Testis (tissue), 2 donors: ENCODE measurements at regions not wholly inside any gene's neighbourhood (a gene's known extent, or its start where the extent isn't known, plus 50 kb on each side); places are given as distances from the start of the nearest gene placed in this dataset.

Experiments used
- CTCF ChIP-seq, 3 experiments: fragments of 450-650 bp in 2 of 3; fragments of 200-600 bp in 1 of 3; sonication (generic) in 1 of 3; IDR thresholded peaks; one replicate each; pipeline ENCODE4 v1.5.1; 2016 to 2019; ENCODE audit warnings: antibody characterized with exemption in 3 of 3, mild to moderate bottlenecking in 2 of 3, moderate library complexity in 1 of 3
- POLR2A ChIP-seq: fragments of 450-650 bp; IDR thresholded peaks from one replicate; pipeline ENCODE4 v1.6.1; 2017; ENCODE audit warnings: antibody characterized with exemption, mild to moderate bottlenecking, moderate library complexity

- TF ChIP-seq CTCF (IDR thresholded peaks at IDR 0.05) = no peak
- TF ChIP-seq POLR2A = no peak
These were observed 79.0 kb upstream of the HEPHL1 start for GRCh38 chr11:93942176-93942575.
